H4 (cell line): ENCODE measurements at regions not wholly inside any gene's neighbourhood (a gene's known extent, or its start where the extent isn't known, plus 50 kb on each side); places are given as distances from the start of the nearest gene placed in this dataset.
"Not testable (repeated sequence)": the region's sequence is repeated elsewhere in the genome, so short reads cannot be mapped to it uniquely, and the experiment has no call there.

Source experiments
- DNase-seq: peaks from one replicate; pipeline ENCODE4 v3.0.0-alpha.2; 2015; ENCODE audit warnings: low spot score

GRCh38 chr7:46079421-46079820, 158.3 kb upstream of the IGFBP3 start:
- no peak for DNase-seq

- DNase-seq = no peak
Observed at GRCh38 chr7:46076527-46076926, 155.5 kb upstream of the IGFBP3 start.

GRCh38 chr7:46072722-46073121, 151.7 kb upstream of the IGFBP3 start:
- DNase-seq = peak; percentile 47

- no peak for DNase-seq
Observed at GRCh38 chr7:46071601-46072000, 150.5 kb upstream of the IGFBP3 start.

GRCh38 chr7:46071076-46071475, 150.0 kb upstream of the IGFBP3 start:
- DNase-seq = peak; percentile 92

- no peak for DNase-seq
Observed at GRCh38 chr7:46068159-46068558, 147.1 kb upstream of the IGFBP3 start.

- no peak for DNase-seq
Observed at GRCh38 chr7:46059308-46060020, 138.4 kb upstream of the IGFBP3 start.

- peak; percentile 57 for DNase-seq
Observed at GRCh38 chr7:46058086-46058823, 137.2 kb upstream of the IGFBP3 start.

- DNase-seq = no peak
Observed at GRCh38 chr7:46054915-46055314, 133.8 kb upstream of the IGFBP3 start.

GRCh38 chr7:46054272-46054671, 133.2 kb upstream of the IGFBP3 start:
- no peak for DNase-seq

- no peak for DNase-seq
Observed at GRCh38 chr7:46047581-46047980, 126.5 kb upstream of the IGFBP3 start.

GRCh38 chr7:46043338-46043737, 122.3 kb upstream of the IGFBP3 start:
- not testable (repeated sequence) for DNase-seq

GRCh38 chr7:46039813-46040212, 118.7 kb upstream of the IGFBP3 start:
- DNase-seq = not testable (repeated sequence)

GRCh38 chr7:46035166-46035565, 114.1 kb upstream of the IGFBP3 start:
- no peak for DNase-seq

- no peak for DNase-seq
Observed at GRCh38 chr7:46034056-46034768, 113.1 kb upstream of the IGFBP3 start.

- DNase-seq = no peak
Observed at GRCh38 chr7:46033592-46033991, 112.5 kb upstream of the IGFBP3 start.

GRCh38 chr7:46032942-46033341, 111.9 kb upstream of the IGFBP3 start:
- peak; percentile 69 for DNase-seq

- no peak for DNase-seq
Observed at GRCh38 chr7:46032353-46032752, 111.3 kb upstream of the IGFBP3 start.

- no peak for DNase-seq
Observed at GRCh38 chr7:46029111-46029704, 108.1 kb upstream of the IGFBP3 start.

- no peak for DNase-seq
Observed at GRCh38 chr7:46028246-46028645, 107.2 kb upstream of the IGFBP3 start.

- DNase-seq = no peak
Observed at GRCh38 chr7:46026741-46027140, 105.7 kb upstream of the IGFBP3 start.

GRCh38 chr7:46024263-46024916, 103.3 kb upstream of the IGFBP3 start:
- no peak for DNase-seq
